Smooth muscle cell (in vitro differentiated cells): ENCODE measurements at regions not wholly inside any gene's neighbourhood (a gene's known extent, or its start where the extent isn't known, plus 50 kb on each side); places are given as distances from the start of the nearest gene placed in this dataset.

Source experiments
- DNase-seq: peaks from one replicate; lab custom pipeline; 2025; ENCODE audit not compliant: unreplicated experiment; lab: John Stamatoyannopoulos, UW
- H2AFZ ChIP-seq: fragments of 200-600 bp; sonication (generic); 2 replicates; pipeline ENCODE4 v1.6.0; 2016; ENCODE audit warnings: antibody characterized with exemption, low read depth, mild to moderate bottlenecking
- H3F3A ChIP-seq: fragments of 200-600 bp; sonication (generic); 2 replicates; pipeline ENCODE4 v1.6.0; 2017; ENCODE audit warnings: antibody characterized with exemption, low read depth
- H3K27ac ChIP-seq: fragments of 200-600 bp; sonication (generic); 2 replicates; pipeline ENCODE4 v1.5.1; 2016; ENCODE audit warnings: low read depth, mild to moderate bottlenecking
- H3K27me3 ChIP-seq: fragments of 200-600 bp; sonication (generic); 2 replicates; pipeline ENCODE4 v1.6.1; 2016; ENCODE audit warnings: low read depth, mild to moderate bottlenecking
- H3K36me3 ChIP-seq: fragments of 200-600 bp; sonication (generic); 2 replicates; pipeline ENCODE4 v1.5.1; 2016; ENCODE audit warnings: low read depth
- H3K4me1 ChIP-seq: fragments of 200-600 bp; sonication (generic); 2 replicates; pipeline ENCODE4 v1.5.1; 2016; ENCODE audit warnings: low read depth
- H3K4me2 ChIP-seq: fragments of 200-600 bp; sonication (generic); 2 replicates; pipeline ENCODE4 v1.6.0; 2016; ENCODE audit warnings: mild to moderate bottlenecking
- H3K4me3 ChIP-seq: fragments of 200-600 bp; sonication (generic); 2 replicates; pipeline ENCODE4 v1.5.1; 2016; ENCODE audit warnings: mild to moderate bottlenecking
- H3K79me2 ChIP-seq: fragments of 200-600 bp; sonication (generic); 2 replicates; pipeline ENCODE4 v1.6.0; 2016; ENCODE audit warnings: low read depth, mild to moderate bottlenecking
- H3K9ac ChIP-seq: fragments of 200-600 bp; sonication (generic); 2 replicates; pipeline ENCODE4 v1.6.0; 2016; ENCODE audit warnings: low read depth
- H3K9me3 ChIP-seq: fragments of 200-600 bp; sonication (generic); replicated peaks from 2 replicates; pipeline ENCODE4 v1.5.1; 2016; ENCODE audit warnings: low read depth
- H4K20me1 ChIP-seq: fragments of 200-600 bp; sonication (generic); 2 replicates; pipeline ENCODE4 v1.6.0; 2016; ENCODE audit warnings: low read depth
- WGBS: methylation state at CpG from one replicate; pipeline ENCODE4 v1.1.7; 2016; ENCODE audit warnings: low lambda C conversion rate; 5-methylcytosine and 5-hydroxymethylcytosine counted together
- TF ChIP-seq, protein P1 (sequence below): fragments of 200-600 bp; sonication (generic); IDR thresholded peaks from 2 replicates; pipeline ENCODE4 v1.5.1; 2017; ENCODE audit warnings: borderline replicate concordance, mild to moderate bottlenecking, antibody characterized with exemption; ENCODE audit not compliant: insufficient read depth, poor library complexity, severe bottlenecking

DNA sequence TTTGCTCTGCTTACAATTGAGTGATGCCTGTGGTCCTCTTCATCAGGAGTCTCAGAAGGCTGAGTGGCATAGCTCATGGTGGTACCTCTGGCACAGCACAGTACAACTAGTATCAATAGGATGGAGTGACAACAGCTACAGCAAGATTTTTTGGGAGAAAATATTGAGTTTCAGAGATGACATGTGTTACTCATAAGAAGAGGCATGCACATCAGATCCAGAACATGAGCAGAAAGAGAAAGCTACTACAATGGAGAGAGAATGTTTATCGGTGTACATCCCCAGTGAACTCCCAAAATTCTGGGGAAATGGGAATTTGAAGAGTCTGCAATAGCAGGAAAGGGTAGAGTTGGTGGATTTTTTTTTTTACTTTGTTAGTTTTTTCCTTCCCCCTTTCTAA, 130.5 kb upstream of the MB21D2 start:
- Histone ChIP-seq H3K9me3 (no peaks in the 10 kb centered on the region), H3K27me3 (no peaks in the 10 kb centered on the region), H3K27ac (no peak overlapping the region), H3K4me2 (no peak overlapping the region), H3K9ac (no peak overlapping the region), H2AFZ (no peak overlapping the region), H4K20me1 (no peaks in the 10 kb centered on the region), H3K79me2 (no peaks in the 10 kb centered on the region), H3K36me3 (no peaks in the 10 kb centered on the region), H3F3A (no peaks in the 10 kb centered on the region), H3K4me1 (no peaks in the 10 kb centered on the region), H3K4me3 (no peak overlapping the region)
- DNase-seq: no peak
- 96% methylated on average over 1 of the region's 1 CpG for WGBS
- TF ChIP-seq, protein P1, sequence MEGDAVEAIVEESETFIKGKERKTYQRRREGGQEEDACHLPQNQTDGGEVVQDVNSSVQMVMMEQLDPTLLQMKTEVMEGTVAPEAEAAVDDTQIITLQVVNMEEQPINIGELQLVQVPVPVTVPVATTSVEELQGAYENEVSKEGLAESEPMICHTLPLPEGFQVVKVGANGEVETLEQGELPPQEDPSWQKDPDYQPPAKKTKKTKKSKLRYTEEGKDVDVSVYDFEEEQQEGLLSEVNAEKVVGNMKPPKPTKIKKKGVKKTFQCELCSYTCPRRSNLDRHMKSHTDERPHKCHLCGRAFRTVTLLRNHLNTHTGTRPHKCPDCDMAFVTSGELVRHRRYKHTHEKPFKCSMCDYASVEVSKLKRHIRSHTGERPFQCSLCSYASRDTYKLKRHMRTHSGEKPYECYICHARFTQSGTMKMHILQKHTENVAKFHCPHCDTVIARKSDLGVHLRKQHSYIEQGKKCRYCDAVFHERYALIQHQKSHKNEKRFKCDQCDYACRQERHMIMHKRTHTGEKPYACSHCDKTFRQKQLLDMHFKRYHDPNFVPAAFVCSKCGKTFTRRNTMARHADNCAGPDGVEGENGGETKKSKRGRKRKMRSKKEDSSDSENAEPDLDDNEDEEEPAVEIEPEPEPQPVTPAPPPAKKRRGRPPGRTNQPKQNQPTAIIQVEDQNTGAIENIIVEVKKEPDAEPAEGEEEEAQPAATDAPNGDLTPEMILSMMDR: no peak

DNA sequence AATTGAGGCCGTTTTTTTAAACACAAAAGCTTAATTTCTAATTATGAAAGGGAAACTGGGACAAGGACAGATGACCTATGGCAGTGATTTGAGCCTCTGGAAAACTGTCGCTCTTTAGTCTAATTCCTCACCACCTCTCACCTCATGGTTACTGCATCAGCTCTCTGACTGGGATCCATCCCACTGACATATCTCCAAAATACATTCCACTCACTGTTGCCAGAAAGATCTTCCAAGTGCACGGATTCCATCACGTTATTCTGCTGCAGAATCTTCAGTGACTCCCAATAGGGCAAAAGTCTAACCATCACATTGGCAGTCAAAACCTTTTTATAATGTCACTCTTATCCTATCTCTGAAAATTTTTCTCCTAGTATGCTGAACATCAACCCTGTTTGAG, 132.3 kb upstream of the MB21D2 start:
- Histone ChIP-seq H3F3A (no peaks in the 10 kb centered on the region), H4K20me1 (no peaks in the 10 kb centered on the region), H3K9ac (no peak overlapping the region), H3K36me3 (no peaks in the 10 kb centered on the region), H3K4me2 (no peak overlapping the region), H3K79me2 (no peaks in the 10 kb centered on the region), H3K9me3 (no peaks in the 10 kb centered on the region), H3K4me1 (no peaks in the 10 kb centered on the region), H3K27ac (no peak overlapping the region), H2AFZ (no peak overlapping the region), H3K27me3 (no peaks in the 10 kb centered on the region), H3K4me3 (no peak overlapping the region)
- WGBS: 84% methylated on average over 4 of the region's 4 CpGs
- TF ChIP-seq, protein P1: no peak
- DNase-seq: no peak

DNA sequence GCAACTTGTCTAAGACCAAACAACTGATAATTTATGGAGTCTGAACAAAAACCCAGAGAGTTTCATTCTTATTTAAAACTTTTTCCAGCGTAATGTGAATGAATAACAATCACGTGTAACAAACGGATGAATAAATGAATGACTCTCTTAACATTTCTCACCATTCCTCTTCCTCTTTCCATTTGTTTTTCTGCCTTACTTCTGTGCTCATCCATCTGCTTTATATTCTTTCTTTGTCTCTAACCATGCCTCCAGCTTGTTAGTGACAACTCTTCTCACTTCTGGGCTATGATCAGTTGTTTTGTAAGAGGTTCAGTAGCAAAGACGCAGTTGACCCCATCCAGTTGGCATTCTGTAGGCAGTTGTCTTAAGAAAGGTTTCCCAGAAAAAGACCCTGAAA, 133.7 kb upstream of the MB21D2 start:
- DNase-seq: no peak
- Histone ChIP-seq H3K4me1 (no peaks in the 10 kb centered on the region), H3K79me2 (no peaks in the 10 kb centered on the region), H2AFZ (no peak overlapping the region), H3K4me3 (no peak overlapping the region), H3K27me3 (no peaks in the 10 kb centered on the region), H3K9ac (no peak overlapping the region), H3K27ac (no peak overlapping the region), H3F3A (no peaks in the 10 kb centered on the region), H3K9me3 (no peaks in the 10 kb centered on the region), H3K36me3 (no peaks in the 10 kb centered on the region), H3K4me2 (no peak overlapping the region), H4K20me1 (no peaks in the 10 kb centered on the region)
- WGBS: 87% methylated on average over 4 of the region's 4 CpGs
- TF ChIP-seq, protein P1: no peak

DNA sequence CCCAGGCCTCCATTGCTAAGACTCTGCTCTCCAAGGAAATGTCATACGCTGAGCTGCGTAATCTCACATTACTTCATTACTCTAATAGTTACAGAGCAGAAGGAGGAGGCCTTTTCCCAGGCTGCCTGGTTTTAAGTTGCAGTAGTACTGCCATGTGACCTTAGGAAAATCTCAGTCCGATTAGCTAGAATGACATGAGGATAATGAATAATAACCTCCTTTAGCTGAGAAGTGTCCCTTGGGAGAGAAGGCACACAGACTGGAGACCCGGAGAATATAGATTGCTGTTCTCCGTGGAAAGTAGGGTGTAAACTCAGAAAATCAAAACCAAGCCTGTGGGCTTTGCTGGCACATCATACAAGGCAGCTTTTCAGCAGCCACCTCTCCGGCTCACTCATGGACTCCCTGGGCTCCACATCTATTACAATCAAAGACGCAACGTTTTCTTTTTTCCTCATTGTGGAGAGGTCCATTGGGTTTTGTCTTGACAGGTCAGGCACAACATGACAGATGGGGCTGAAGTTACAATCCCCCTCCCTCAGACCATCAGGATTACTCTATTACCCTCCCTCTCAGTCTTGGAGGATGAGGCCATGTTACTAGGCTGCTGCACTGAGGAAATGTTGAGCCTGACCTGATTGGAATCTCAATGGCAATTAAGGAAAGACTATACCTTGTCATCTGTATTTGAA, 134.8 kb upstream of the MB21D2 start:
- H3K27ac ChIP-seq: no peak overlapping the region
- H3K9me3 ChIP-seq: no peaks in the 10 kb centered on the region
- H3K4me2 ChIP-seq: no peak overlapping the region
- H3K36me3 ChIP-seq: no peaks in the 10 kb centered on the region
- TF ChIP-seq, protein P1: no peak
- no peaks in the 10 kb centered on the region for H3F3A ChIP-seq
- 93% methylated on average over 8 of the region's 8 CpGs for WGBS
- DNase-seq: no peak
- no peaks in the 10 kb centered on the region for H3K79me2 ChIP-seq
- H4K20me1 ChIP-seq: no peaks in the 10 kb centered on the region
- H3K4me1 ChIP-seq: no peaks in the 10 kb centered on the region
- no peak overlapping the region for H3K9ac ChIP-seq
- no peak overlapping the region for H2AFZ ChIP-seq
- no peak overlapping the region for H3K4me3 ChIP-seq
- no peaks in the 10 kb centered on the region for H3K27me3 ChIP-seq
